ENCODE measurements at regions not wholly inside any gene's neighbourhood (a gene's known extent, or its start where the extent isn't known, plus 50 kb on each side); places are given as distances from the start of the nearest gene placed in this dataset.

DNA sequence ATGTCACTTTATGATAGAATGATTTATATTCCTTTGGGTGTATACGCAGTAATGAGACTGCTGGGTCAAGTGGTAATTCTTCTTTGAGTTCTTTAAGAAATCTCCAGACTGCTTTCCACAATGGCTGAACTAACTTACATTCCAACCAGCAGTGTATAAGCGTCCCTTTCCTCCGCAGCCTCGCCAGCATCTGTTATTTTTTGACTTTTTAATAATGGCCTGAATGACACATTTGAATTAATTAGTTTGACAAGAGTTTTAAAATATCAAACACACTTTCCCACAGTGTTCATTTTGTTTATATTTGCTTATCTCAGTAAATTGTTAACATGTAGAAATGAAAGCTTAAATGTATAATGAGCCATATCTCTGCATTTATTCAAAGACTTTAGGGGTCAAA lies 116.8 kb downstream of the TES start:
- Histone ChIP-seq H3K27me3 (ENCODE audit: control insufficient read depth in 1 of 2, insufficient read depth in 2 of 2, low read length in 2 of 2) (no peaks in the 10 kb centered on the region), H3K27ac (ENCODE audit: low read depth, low read length) (no peak overlapping the region), H3K9ac (ENCODE audit: low read depth in 1 of 2, low read length in 2 of 2) (no peak overlapping the region), H3K4me1 (ENCODE audit: control insufficient read depth in 1 of 2, insufficient read depth in 2 of 2, low read length in 2 of 2) (no peaks in the 10 kb centered on the region), H3K9me3 (ENCODE audit: control insufficient read depth in 1 of 2, low read length in 2 of 2) (no peaks in the 10 kb centered on the region), H3K4me3 (ENCODE audit: low read depth in 1 of 2, low read length in 2 of 2) (no peak overlapping the region), H3K36me3 (ENCODE audit: control insufficient read depth in 1 of 2, insufficient read depth in 2 of 2, low read length in 2 of 2) (no peaks in the 10 kb centered on the region)

DNA sequence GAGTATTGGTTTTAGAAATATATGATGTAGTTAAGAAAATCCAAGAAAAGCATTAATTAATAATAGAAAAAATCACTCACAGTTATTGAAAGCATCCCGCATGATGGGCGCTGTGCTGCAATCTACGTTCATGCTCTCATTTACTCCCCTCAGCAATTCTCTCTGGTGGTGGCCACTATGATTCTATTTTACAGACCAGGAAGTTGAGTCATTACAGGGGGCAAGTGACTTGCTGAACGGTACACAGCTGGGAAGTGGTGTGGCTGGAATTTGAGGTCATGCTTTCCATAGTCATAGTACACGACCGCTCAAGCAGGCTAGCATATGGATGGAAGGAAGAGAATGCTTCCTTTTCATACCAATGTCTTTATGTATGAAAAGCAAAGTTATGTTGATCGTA lies 117.4 kb downstream of the TES start:
- H3K27me3 ChIP-seq (ENCODE audit: control insufficient read depth in 1 of 2, insufficient read depth in 2 of 2, low read length in 2 of 2): no peaks in the 10 kb centered on the region
- no peaks in the 10 kb centered on the region for H3K36me3 ChIP-seq (ENCODE audit: control insufficient read depth in 1 of 2, insufficient read depth in 2 of 2, low read length in 2 of 2)
- no peak overlapping the region for H3K27ac ChIP-seq (ENCODE audit: low read depth, low read length)
- H3K4me1 ChIP-seq (ENCODE audit: control insufficient read depth in 1 of 2, insufficient read depth in 2 of 2, low read length in 2 of 2): no peaks in the 10 kb centered on the region
- no peaks in the 10 kb centered on the region for H3K9me3 ChIP-seq (ENCODE audit: control insufficient read depth in 1 of 2, low read length in 2 of 2)
- H3K4me3 ChIP-seq (ENCODE audit: low read depth in 1 of 2, low read length in 2 of 2): no peak overlapping the region
- H3K9ac ChIP-seq (ENCODE audit: low read depth in 1 of 2, low read length in 2 of 2): no peak overlapping the region

DNA sequence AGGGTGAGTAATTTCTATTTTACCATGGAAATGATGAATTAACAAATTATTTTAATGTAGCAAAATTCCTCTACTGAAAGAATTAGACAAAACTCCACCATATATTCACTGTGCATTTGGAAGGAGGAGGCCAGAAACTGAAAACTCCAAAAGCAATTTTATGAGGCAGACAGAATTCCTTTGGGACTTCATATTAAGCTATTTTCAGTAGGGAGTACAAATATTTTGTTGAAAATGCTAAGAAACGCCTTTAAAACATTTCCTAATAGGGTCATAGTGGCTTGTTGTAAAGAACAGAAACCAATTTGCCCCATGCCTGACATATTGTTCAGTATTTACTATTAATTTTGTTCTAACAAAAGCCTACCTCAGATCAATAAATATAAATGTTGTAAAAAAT lies 117.8 kb downstream of the TES start:
- Histone ChIP-seq H3K9ac (ENCODE audit: low read depth in 1 of 2, low read length in 2 of 2) (no peak overlapping the region), H3K4me3 (ENCODE audit: low read depth in 1 of 2, low read length in 2 of 2) (no peak overlapping the region), H3K9me3 (ENCODE audit: control insufficient read depth in 1 of 2, low read length in 2 of 2) (no peaks in the 10 kb centered on the region), H3K4me1 (ENCODE audit: control insufficient read depth in 1 of 2, insufficient read depth in 2 of 2, low read length in 2 of 2) (no peaks in the 10 kb centered on the region), H3K27me3 (ENCODE audit: control insufficient read depth in 1 of 2, insufficient read depth in 2 of 2, low read length in 2 of 2) (no peaks in the 10 kb centered on the region), H3K36me3 (ENCODE audit: control insufficient read depth in 1 of 2, insufficient read depth in 2 of 2, low read length in 2 of 2) (no peaks in the 10 kb centered on the region), H3K27ac (ENCODE audit: low read depth, low read length) (no peak overlapping the region)

GRCh38 chr7:116329686-116330503 lies 119.6 kb downstream of the TES start:
- Histone ChIP-seq H3K9me3 (ENCODE audit: control insufficient read depth in 1 of 2, low read length in 2 of 2) (no peaks in the 10 kb centered on the region), H3K4me3 (ENCODE audit: low read depth in 1 of 2, low read length in 2 of 2) (no peak overlapping the region), H3K27me3 (ENCODE audit: control insufficient read depth in 1 of 2, insufficient read depth in 2 of 2, low read length in 2 of 2) (no peaks in the 10 kb centered on the region), H3K27ac (ENCODE audit: low read depth, low read length) (no peak overlapping the region), H3K9ac (ENCODE audit: low read depth in 1 of 2, low read length in 2 of 2) (no peak overlapping the region), H3K36me3 (ENCODE audit: control insufficient read depth in 1 of 2, insufficient read depth in 2 of 2, low read length in 2 of 2) (no peaks in the 10 kb centered on the region), H3K4me1 (ENCODE audit: control insufficient read depth in 1 of 2, insufficient read depth in 2 of 2, low read length in 2 of 2) (no peaks in the 10 kb centered on the region)

DNA sequence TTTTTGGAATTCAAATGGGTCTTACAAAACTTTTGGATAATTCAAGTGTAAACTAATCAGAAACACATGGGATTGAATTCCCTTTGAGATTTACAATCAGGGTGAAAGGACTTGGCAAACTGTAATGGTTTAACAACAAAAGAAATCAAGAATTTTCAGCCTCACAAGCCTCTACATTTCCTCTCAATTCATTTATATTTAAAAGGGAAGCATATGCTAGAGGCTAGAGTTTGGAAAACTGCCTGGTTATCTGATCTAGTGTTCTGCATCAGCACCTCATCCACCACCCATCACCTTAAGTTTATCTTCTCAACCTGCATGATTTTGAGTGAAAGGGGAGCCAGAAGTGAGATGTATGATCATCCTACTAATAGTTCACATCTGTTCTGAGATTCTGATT lies 120.7 kb downstream of the TES start:
- Histone ChIP-seq H3K36me3 (ENCODE audit: control insufficient read depth in 1 of 2, insufficient read depth in 2 of 2, low read length in 2 of 2) (no peaks in the 10 kb centered on the region), H3K4me1 (ENCODE audit: control insufficient read depth in 1 of 2, insufficient read depth in 2 of 2, low read length in 2 of 2) (no peaks in the 10 kb centered on the region), H3K9ac (ENCODE audit: low read depth in 1 of 2, low read length in 2 of 2) (no peak overlapping the region), H3K4me3 (ENCODE audit: low read depth in 1 of 2, low read length in 2 of 2) (no peak overlapping the region), H3K27me3 (ENCODE audit: control insufficient read depth in 1 of 2, insufficient read depth in 2 of 2, low read length in 2 of 2) (no peaks in the 10 kb centered on the region), H3K27ac (ENCODE audit: low read depth, low read length) (no peak overlapping the region), H3K9me3 (ENCODE audit: control insufficient read depth in 1 of 2, low read length in 2 of 2) (no peaks in the 10 kb centered on the region)

DNA sequence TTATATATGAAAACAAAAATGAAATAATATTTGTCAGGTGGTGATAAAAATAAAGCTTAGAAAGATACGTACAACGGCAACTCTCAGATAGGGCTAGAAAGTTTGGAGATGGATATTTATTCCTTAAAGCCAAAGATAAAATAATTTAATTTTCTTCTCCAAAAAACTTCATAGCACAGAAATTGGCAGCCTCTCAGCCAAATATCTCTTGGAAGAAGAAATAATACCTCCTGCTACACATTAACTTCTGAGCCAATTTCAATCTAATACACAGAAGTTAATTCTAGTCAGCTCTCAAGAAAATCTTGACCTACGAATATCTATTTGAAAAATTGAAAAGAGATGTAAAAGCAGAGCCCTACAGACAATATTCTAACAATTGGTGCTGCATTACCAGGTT lies 122.4 kb downstream of the TES start:
- no peaks in the 10 kb centered on the region for H3K9me3 ChIP-seq (ENCODE audit: control insufficient read depth in 1 of 2, low read length in 2 of 2)
- H3K27me3 ChIP-seq (ENCODE audit: control insufficient read depth in 1 of 2, insufficient read depth in 2 of 2, low read length in 2 of 2): no peaks in the 10 kb centered on the region
- no peak overlapping the region for H3K27ac ChIP-seq (ENCODE audit: low read depth, low read length)
- H3K9ac ChIP-seq (ENCODE audit: low read depth in 1 of 2, low read length in 2 of 2): no peak overlapping the region
- H3K36me3 ChIP-seq (ENCODE audit: control insufficient read depth in 1 of 2, insufficient read depth in 2 of 2, low read length in 2 of 2): no peaks in the 10 kb centered on the region
- no peak overlapping the region for H3K4me3 ChIP-seq (ENCODE audit: low read depth in 1 of 2, low read length in 2 of 2)
- H3K4me1 ChIP-seq (ENCODE audit: control insufficient read depth in 1 of 2, insufficient read depth in 2 of 2, low read length in 2 of 2): no peaks in the 10 kb centered on the region

DNA sequence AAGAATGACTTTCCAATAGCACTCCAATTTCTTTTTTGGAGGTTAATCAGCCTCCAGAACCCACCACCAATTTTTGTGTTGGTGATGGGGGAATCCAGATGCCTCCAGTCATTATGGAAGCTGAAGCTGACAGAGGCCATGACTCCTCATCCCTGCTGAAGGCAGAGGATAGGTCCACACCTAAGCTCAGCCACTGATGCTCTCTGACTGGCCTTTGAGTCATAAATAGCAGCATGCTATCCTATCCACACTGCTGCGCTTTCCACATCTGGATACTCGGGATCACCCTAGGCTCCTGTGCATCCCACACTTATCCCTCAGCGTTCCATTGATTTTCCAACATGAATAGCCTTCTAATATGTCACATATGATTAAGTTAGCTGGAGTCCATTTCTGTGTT lies 124.2 kb downstream of the TES start:
- no peaks in the 10 kb centered on the region for H3K36me3 ChIP-seq (ENCODE audit: control insufficient read depth in 1 of 2, insufficient read depth in 2 of 2, low read length in 2 of 2)
- no peak overlapping the region for H3K9ac ChIP-seq (ENCODE audit: low read depth in 1 of 2, low read length in 2 of 2)
- no peak overlapping the region for H3K27ac ChIP-seq (ENCODE audit: low read depth, low read length)
- peaks cover 3 to 4% of the 10 kb centered on the region in 2 donors for H3K4me1 ChIP-seq (ENCODE audit: control insufficient read depth in 1 of 2, insufficient read depth in 2 of 2, low read length in 2 of 2)
- no peak overlapping the region for H3K4me3 ChIP-seq (ENCODE audit: low read depth in 1 of 2, low read length in 2 of 2)
- H3K9me3 ChIP-seq (ENCODE audit: control insufficient read depth in 1 of 2, low read length in 2 of 2): no peaks in the 10 kb centered on the region
- H3K27me3 ChIP-seq (ENCODE audit: control insufficient read depth in 1 of 2, insufficient read depth in 2 of 2, low read length in 2 of 2): no peaks in the 10 kb centered on the region

DNA sequence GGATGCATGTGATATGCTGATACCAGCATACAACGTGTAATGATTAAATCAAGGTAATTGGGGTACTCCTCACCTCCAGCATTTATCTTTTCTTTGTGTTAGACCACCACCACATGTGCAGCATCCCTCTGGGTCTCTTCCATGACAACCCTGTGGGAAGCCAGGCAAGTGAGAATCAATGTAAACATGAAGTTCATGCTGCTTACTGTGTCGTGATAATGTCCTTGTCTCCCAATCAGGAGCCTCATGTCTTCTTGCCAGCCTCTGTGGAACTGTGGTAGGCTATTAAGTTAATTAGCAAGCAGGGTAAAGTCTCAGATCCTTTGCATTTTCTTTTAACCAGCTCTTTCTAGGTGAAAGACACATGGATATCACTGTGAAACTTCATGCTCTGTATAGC lies 126.7 kb downstream of the TES start:
- peaks cover 4 to 14% of the 10 kb centered on the region in 2 donors for H3K4me1 ChIP-seq (ENCODE audit: control insufficient read depth in 1 of 2, insufficient read depth in 2 of 2, low read length in 2 of 2)
- no peak overlapping the region for H3K4me3 ChIP-seq (ENCODE audit: low read depth in 1 of 2, low read length in 2 of 2)
- H3K27ac ChIP-seq (ENCODE audit: low read depth, low read length): no peak overlapping the region
- no peaks in the 10 kb centered on the region for H3K27me3 ChIP-seq (ENCODE audit: control insufficient read depth in 1 of 2, insufficient read depth in 2 of 2, low read length in 2 of 2)
- no peaks in the 10 kb centered on the region for H3K9me3 ChIP-seq (ENCODE audit: control insufficient read depth in 1 of 2, low read length in 2 of 2)
- no peaks in the 10 kb centered on the region for H3K36me3 ChIP-seq (ENCODE audit: control insufficient read depth in 1 of 2, insufficient read depth in 2 of 2, low read length in 2 of 2)
- no peak overlapping the region for H3K9ac ChIP-seq (ENCODE audit: low read depth in 1 of 2, low read length in 2 of 2)

DNA sequence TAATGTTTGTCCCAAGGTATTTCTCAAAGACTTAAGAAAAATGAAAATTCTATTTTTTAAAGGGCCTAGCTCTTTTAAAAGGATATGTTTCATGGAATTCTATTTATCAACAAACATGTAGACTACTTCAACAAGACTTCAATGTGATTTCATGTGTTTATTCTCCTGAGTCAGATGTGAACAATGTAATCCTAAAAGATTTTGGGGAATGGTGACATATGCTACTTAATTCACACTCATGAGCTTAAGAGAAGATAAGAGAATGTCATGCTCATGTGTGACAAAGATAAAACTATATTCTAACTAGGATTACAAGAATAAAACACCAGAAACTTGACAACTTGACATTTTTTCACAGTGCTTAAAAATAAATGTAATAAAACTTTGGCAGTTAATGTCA lies 127.5 kb downstream of the TES start:
- H3K27me3 ChIP-seq (ENCODE audit: control insufficient read depth in 1 of 2, insufficient read depth in 2 of 2, low read length in 2 of 2): no peaks in the 10 kb centered on the region
- peaks cover 4 to 14% of the 10 kb centered on the region in 2 donors for H3K4me1 ChIP-seq (ENCODE audit: control insufficient read depth in 1 of 2, insufficient read depth in 2 of 2, low read length in 2 of 2)
- H3K9ac ChIP-seq (ENCODE audit: low read depth in 1 of 2, low read length in 2 of 2): no peak overlapping the region
- H3K27ac ChIP-seq (ENCODE audit: low read depth, low read length): no peak overlapping the region
- H3K9me3 ChIP-seq (ENCODE audit: control insufficient read depth in 1 of 2, low read length in 2 of 2): no peaks in the 10 kb centered on the region
- H3K4me3 ChIP-seq (ENCODE audit: low read depth in 1 of 2, low read length in 2 of 2): no peak overlapping the region
- H3K36me3 ChIP-seq (ENCODE audit: control insufficient read depth in 1 of 2, insufficient read depth in 2 of 2, low read length in 2 of 2): no peaks in the 10 kb centered on the region

DNA sequence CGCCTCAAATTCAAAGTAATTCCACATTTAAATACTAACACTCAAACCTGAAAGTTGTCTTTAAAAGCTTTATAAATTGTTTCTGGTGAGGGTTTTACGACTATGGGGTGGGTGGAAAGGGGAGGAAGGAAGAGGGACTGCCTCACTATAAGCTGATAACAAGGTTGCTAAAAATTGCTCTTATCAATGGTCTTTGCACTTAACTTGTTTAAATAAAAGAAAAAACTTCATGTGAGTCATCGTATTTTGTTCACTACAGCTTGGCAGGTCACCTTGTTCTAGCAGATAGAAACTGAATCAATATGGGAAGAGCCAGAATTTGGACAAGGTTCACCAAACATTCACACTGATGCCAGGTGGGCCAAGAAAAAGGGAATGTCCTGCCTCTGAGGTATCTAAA lies 129.2 kb downstream of the TES start:
- no peak overlapping the region for H3K27ac ChIP-seq (ENCODE audit: low read depth, low read length)
- H3K4me3 ChIP-seq (ENCODE audit: low read depth in 1 of 2, low read length in 2 of 2): no peak overlapping the region
- H3K9me3 ChIP-seq (ENCODE audit: control insufficient read depth in 1 of 2, low read length in 2 of 2): no peaks in the 10 kb centered on the region
- H3K4me1 ChIP-seq (ENCODE audit: control insufficient read depth in 1 of 2, insufficient read depth in 2 of 2, low read length in 2 of 2): peaks cover 4 to 14% of the 10 kb centered on the region in 2 donors
- no peak overlapping the region for H3K9ac ChIP-seq (ENCODE audit: low read depth in 1 of 2, low read length in 2 of 2)
- no peaks in the 10 kb centered on the region for H3K27me3 ChIP-seq (ENCODE audit: control insufficient read depth in 1 of 2, insufficient read depth in 2 of 2, low read length in 2 of 2)
- H3K36me3 ChIP-seq (ENCODE audit: control insufficient read depth in 1 of 2, insufficient read depth in 2 of 2, low read length in 2 of 2): no peaks in the 10 kb centered on the region
